GM21367 (cell line): ENCODE measurements at regions not wholly inside any gene's neighbourhood (a gene's known extent, or its start where the extent isn't known, plus 50 kb on each side); places are given as distances from the start of the nearest gene placed in this dataset.

Experiments used
- ATAC-seq: cut with Tn5 transposase; IDR thresholded peaks from one replicate; pipeline ENCODE4 v1.9.1; 2021; ENCODE audit not compliant: unreplicated experiment

DNA sequence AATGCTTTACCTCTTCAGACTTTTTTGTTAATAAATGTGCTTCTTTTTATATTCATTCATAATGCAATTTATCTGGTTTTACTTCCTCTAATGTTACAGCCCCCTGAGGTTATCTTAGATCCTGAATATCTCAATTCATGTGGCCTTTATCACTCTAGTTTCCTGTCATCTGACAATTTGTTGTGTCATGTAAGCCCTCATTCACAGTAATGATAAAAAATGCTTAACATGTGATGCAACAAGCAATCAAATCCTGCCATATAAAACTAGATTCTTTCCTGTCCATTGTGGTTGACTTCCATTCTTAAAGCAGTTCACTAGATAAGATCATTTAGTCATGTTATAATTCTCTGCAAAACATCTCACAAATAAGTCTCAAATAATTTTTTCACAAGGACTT lies 991.2 kb upstream of the ACO1 start:
- no peak for ATAC-seq

DNA sequence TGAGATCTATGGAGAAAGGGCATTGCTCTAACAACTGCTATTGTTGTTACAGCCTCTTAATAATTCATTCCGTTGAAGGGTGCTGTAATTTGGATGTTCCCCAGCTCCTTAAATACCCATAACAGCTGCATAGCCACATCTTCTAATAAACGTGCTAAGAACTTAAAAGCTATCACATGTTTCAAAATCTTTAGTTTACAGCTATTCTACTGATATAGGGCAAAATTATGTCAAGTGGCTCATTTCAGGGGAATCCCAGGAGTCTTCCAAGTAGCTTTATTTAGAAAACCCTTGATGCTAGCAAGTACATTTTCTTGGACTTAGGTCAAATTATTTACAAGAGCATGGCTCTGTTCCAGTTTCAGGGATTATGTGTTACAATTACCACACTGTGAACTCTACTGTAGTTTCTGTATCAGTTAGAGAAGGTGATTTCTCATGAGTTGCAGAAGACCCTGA lies 990.4 kb upstream of the ACO1 start:
- no peak for ATAC-seq

DNA sequence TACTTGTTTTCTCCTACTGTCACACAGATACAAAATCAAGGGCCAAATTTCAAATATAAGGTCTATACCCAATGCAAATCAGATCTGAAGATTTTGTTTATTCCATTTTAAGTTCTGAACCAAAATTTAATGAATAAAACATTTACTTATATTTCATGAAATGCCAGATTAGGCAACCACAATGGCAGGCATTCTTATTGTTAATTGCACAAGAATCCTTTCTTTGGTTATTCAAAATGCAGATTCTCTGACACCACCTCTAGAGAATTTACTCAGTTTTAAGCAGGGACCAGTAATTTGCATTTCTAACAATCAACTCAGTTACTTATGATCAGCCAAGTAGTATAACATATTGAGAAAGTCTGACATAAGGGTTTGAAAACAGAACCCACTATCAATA lies 972.4 kb upstream of the ACO1 start:
- ATAC-seq: no peak

DNA sequence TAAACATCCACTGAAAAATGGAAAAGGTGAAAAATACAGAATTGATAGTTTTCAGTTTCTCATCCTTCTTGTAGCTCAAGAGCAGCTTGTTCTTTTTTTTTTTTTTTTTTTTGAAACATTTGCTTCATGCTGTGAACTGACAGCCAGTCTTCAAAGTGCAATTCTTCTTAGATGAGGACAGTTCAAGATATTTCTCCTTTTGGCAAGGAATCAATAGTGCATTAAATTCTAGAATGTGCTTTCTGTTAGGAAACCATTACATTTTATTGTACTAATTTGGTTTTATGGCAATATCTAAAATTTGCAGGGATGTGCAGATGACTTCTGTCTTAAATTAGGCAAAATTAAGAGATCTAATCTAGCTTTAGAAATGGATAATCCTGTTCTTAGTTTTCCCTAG lies 969.3 kb upstream of the ACO1 start:
- ATAC-seq: no peak

DNA sequence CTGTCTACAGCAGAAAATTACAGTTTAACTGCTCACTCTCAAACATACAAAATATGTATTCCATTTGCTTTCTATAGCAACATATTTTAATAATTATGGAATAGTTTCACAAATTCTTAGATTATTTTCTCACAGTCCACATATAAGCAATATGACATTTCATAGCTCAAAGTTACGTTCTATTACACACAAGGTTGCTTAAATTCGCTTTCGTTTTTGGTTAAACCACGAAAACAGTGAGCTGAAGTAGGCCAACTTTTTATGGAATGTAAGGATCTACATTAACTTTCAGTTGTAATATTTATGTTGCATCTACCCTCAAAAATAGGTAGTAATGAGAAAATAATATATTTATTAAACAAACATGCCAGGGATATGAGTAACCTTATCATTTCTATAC lies 966.0 kb upstream of the ACO1 start:
- no peak for ATAC-seq

DNA sequence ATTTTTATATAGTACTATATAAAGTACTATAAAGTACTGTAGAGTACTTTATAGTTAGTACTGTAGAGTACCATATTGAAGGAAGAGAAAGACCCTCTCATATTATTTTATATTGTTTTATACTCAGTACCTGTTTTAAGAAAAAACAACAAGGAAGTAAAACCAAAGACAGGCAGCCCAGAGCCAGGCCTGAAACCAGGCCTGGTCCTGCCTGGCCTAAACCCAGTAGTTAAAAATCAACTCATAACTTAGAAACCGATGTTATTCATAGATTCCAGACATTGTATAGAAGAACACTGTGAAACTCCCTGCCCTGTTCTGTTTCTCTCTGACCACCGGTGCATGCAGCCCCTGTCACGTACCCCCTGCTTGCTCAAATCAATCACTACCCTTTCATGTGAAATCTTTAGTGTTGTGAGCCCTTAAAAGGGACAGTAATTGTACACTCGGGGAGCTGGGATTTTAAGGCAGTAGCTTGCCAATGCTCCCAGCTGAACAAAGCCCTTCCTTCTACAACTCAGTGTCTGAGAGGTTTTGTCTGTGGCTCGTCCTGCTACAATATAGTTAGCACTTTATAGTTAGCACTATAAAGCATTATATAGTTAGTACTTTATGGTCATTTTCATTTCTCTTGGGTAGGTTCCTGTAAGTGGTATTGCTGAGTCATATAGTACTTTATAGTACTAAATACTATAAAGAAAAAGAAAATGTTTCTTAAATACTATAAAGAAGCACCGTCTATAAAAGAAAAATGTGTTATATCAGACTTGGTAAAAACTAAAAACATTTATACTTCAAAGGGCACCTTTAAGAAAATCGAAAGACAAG lies 940.6 kb upstream of the ACO1 start:
- ATAC-seq: peak; percentile 44

DNA sequence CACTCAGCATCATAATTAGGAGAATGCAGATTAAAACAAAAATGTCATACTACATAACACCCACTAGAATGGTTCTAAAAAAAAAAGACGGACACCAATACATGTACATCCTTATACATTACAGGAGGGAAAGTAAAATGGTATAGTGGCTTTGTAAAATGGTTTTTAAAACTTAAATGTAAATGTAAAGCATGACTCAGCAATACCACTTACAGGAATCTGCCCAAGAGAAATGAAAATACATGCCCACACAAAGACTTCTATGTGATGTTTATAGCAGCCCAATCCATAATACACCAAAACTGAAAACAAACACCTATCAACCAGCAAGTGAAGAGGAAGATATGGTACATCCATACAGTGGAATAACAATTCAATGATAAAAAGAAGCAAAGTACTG lies 939.1 kb upstream of the ACO1 start:
- no peak for ATAC-seq

DNA sequence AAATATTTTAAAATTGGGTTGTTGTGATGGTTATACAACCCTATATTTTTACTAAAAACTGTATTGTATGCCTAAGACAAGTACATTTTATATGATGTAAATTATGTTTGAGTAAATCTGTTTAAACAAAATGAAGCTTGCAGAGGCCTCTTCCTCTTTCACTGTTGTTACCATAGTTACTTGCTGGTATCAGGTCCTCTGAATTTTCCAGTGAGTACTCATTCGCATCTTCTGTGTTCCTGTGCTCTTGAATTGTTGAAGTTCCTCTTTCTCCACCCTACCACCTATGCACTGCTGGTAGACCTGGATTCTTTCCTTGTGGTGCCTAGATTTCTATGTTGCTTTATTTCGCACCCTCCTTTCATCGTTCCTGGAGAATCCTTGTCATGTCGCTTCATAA lies 938.5 kb upstream of the ACO1 start:
- peak; percentile 90 for ATAC-seq

DNA sequence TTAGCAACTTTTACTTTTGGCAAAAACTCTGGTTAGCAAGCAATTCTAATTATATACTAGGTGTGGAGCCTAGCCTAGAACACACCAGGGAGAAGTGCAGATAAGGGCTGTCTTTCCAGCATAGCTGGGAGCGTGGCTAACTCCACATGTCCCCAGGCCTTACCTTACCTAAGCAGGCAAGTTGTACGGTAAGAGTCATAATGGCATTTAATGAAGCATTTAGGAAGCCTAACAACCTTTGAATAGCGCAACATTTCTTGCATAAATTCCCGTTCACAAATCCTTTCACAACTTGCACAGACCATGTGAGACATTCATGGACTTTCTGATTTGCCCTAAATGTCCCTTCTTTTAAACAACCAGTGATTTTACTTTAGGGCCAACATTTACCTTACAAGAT lies 917.4 kb upstream of the ACO1 start:
- no peak for ATAC-seq

DNA sequence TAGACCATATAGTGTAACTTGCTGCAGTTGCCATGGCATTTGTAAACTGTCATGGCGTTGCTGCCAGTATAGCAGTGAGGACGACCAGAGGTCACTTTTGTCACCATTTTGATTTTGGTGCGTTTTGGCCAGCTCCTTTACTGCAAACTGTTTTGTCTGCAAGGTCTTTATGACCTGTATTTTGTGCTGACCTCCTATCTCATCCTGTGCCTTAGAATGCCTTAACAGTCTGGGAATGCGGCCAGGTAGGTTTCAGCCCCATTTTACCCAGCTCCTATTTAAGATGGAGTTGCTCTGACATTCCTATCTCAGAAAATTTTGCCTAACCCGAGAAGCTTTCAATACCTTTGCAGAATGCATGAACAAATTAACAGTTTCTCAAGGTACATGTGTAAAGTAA lies 914.4 kb upstream of the ACO1 start:
- ATAC-seq: no peak

DNA sequence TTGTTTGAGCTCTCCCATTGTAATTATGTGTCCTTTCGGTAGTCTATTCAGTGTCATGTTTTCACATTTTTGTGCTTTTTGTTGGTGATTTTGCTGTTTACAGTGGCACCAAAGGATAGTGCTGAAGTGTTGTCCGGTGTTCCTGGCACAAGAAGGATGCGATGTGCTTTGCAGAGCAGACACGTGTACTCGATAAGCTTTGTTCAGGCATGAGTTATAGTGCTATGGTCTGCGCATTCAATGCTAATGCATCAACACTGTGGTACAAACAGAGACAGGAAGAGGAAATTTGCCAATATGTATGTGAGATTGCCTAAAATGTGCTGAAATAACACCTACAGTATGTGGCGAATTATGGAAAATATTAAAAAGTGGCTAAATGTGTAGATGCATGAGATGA lies 913.4 kb upstream of the ACO1 start:
- no peak for ATAC-seq

DNA sequence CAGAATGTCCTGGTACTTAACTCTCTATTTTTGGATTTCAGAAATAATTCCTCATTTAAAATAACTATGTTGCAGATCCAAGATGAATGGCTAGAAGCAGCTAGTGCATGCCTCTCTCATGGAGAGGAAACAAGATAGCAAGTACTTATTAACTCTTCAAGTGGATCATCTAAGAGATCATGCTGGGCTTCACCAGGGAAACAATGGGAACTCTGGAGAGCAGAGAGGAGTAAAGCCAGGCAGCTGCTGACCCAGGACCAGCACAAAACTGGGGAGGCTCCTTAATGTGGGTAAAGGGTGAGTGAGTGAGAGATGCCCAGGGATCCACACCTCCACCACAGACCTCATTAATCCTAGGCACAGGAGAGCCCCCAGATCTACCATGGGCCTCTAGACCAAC lies 897.8 kb upstream of the ACO1 start:
- no peak for ATAC-seq

DNA sequence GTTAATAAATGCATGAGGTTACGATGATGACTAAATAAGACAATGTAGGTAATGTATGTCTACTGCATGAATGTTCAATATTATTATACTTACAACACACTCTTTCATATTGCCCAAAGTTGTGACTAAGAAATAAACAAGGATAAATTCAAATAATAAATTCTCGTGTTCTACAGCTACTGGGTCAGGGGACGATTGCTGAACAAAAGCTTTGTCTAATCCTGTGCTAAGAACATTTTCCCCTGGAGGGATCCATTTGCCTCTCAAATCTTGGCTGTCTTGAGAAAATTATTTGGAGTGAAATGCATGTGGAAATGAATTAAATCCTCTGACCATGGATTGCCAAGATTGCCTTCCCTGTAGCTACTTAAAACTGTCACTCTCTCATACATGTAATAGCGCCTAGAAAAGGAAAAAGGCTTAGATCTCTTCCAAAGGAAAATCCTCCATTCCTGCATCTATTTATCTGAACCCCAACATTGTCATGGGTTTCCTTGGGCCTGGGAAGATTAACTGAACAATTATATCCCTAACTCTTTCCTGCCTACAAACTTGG lies 893.8 kb upstream of the ACO1 start:
- ATAC-seq: no peak

DNA sequence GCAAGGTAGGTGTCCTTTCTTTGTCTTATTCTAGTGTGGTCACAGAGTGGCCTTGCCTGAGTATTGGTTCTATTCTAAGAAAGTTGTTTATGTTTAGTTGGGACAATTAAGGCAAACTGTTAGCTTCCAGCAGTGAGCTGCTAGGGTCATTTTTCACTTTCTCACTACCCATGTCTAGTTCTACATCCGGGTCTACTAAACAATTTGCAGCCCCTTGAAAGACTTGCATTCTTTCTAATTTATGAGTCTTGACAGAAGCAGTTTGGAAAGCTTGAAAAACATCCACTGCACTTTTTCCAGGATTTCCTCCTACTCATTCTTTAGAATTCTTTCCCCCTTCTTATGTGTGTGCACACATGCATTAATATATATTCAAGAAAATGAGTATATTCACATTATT lies 892.2 kb upstream of the ACO1 start:
- no peak for ATAC-seq

DNA sequence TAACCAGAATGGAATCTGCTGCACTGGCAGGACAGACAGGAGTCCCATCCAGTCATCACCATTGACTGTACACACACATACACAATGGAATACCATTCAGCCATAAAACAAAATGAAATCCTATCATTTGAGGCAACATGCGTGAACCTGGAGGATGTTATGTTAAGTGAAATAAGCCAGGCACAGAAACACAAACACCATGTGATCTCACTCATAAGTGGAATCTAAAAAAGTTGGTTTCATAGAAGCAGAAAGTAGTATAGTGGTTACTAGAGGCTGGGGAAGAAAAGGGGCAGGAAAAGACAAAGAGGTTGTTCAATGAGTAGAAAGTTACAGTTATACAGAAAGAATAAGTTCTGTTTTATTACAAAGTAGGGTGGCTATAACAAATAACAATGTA lies 884.0 kb upstream of the ACO1 start:
- ATAC-seq: no peak

DNA sequence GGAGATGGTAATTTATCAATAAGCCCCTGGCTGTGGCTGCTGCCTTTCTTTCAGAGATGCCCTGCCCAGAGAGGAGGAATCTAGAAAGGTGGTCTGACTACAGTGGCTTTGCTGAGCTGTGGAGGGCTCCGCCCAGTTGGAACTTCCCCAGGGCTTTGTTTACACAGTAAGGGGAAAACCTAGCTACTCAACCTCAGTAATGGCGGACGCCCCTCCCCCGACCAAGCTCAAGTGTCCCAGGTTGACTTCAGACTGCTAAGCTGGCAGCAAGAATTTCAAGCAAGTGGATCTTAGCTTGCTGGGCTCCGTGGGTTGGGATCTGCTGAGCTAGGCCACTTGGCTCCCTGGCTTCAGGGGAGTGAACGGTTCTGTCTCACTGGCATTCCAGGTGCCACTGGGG lies 865.4 kb upstream of the ACO1 start:
- no peak for ATAC-seq

DNA sequence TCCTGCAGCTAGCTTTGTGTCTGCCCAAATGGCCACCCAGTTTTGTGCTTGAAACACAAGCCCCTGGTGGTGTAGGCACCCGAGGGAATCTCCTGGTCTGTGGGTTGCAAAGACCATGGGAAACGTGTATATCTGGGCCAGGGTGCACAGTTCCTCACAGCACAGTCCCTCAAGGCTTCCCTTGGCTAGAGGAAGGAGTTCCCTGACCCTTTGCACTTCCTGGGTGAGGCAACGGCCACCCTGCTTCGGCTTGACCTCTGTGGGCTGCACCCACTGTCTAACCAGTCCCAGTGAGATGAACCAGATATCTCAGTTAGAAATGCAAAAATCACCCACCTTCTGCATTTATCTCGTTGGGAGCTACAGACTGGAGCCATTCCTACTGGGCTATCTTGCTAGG lies 865.0 kb upstream of the ACO1 start:
- ATAC-seq: no peak

DNA sequence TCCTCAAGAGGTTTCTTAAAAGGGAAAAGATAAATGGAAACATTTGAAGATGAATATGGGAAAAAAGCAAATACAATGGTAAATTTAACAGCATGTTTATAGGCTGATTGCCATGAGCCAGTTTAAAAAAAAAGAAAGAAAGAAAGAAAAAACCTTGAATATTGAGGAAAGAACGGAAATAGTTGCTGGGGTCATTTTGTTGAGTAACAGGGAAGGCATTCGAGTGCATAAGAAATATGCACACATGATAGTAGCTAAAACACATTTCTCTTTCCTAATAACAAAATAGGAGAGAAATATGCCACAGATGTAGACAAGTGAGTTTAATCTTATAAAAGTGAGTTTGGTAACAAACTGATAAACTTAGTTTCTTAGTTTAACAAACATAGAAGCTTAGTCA lies 864.6 kb upstream of the ACO1 start:
- no peak for ATAC-seq

DNA sequence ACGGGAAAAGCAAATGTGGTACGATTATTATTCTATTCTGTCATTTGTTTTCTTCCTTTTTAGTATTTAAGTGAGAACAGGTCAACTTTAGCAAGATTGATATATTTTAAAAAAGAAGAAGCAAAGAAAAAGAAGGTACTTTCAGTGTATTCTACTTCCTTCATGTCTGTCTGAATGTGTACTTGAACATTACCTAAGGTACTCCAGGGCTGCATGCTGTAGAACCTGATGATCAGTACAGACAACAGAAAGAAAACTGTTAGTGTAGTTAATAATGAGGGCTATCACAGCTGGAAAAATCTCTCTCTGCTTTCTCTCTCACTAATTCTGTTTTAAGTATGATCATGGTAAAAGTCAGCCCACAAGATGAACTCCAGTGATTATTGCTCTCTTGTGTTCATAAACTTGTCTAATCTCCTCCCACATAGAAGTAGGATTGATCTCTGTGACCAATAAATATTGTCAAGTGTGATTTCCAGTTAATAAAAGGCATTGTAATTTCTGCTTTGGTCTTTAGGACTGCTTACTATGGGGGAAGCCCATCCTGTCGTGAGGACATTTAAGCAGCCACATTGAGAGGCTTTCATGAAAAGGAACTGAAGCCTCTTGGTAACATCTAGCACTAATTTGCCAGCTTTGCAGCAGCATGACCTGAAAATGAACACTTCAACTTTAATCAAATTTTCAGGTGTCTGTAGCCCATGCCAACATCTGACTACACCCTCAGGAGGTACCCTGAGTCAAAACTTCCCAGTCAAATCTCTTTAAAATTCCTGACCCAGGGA lies 864.0 kb upstream of the ACO1 start:
- ATAC-seq: no peak

DNA sequence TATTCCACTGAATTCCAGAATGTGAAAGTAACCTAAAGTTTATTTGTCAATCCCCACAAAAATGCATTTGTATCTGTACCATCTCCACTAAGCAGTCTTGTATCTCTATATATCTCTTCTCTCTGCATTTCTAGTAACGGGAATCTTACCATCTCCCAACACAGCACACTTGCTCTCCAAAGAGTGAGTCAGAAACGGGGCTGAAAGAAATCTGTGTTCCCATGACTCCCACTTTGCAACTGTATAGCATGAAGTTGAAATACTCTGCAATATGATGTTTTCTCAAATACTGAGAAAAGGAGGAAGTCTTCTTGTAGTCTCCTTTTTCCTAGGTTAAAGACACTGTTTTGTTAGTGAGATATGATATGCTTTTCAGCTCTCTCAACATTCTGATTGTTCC lies 848.8 kb upstream of the ACO1 start:
- no peak for ATAC-seq

DNA sequence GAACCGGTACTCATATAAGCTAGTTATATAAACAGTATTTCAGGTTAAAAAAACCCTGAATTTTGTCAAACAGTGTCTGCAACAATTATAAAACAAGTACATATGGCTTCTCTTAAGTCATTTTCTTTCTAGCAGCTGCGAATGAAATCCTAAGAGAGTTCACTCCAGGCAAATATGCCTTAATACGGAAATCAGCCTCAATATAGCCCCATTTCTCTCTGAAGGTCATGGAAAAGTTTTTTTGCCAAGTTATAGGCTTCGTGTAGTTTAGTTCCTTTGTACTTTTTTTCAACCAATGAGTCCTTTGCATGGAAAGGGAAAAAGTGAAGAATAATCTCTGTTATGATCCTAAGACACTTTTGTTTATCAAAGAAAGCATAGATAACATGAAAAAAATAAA lies 848.0 kb upstream of the ACO1 start:
- ATAC-seq: no peak

DNA sequence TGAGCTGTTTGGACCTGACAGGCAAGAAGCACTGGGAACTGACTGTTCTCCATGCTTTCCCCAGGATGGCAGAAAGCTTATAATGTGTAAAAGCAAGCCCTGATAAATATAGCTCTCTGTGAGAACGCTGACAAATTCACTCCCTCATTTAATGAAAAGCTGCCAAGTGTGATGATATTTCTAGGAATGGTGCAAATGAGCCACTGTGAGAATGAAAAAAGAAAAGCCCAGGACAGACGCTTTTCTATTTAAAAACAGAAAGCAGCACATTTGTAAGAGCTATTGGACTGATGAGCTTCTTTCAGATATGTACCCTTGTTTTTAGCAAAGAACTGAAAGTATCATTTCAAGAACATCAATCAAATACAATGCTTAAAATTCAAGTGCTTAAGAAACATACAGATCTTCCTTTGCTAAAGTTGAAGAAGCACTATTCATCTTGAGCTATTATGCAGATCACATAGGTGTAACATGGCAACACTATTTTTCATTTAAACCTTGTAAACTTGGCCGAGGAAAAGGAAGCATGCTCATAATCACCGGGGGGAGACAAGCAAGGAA lies 842.6 kb upstream of the ACO1 start:
- peak; percentile 3 for ATAC-seq
